ENCODE measurements at regions not wholly inside any gene's neighbourhood (a gene's known extent, or its start where the extent isn't known, plus 50 kb on each side); places are given as distances from the start of the nearest gene placed in this dataset.

DNA sequence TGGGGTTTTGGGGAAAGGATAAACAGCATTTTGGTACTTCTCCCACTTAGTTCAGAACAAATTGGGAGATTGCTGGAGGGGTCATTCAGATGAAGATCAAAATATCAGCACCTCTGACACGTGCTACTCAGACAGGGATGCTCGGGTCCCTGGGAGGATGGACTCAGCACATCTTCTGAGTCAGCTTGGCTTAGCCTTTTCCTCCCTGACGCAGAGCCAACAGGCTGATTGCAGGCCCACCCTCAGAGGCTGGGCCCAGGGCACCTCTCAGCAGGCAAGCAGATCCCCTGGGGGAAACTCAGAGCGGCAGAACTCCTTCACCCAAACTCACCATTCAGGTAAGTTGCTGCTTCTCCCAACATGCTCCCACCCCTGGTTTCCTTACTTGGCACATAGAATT is 304.9 kb downstream of the TLE3 start:
- no peak for TF ChIP-seq CTCF (IDR thresholded peaks at IDR 0.05; ENCODE audit: low read depth, low read length)
- Histone ChIP-seq H3K27me3 (ENCODE audit: insufficient read depth, low read depth, severe bottlenecking) (no peaks in the 10 kb centered on the region), H3K36me3 (no peaks in the 10 kb centered on the region), H3K4me3 (ENCODE audit: low read depth, low read length) (no peak overlapping the region), H3K27ac (no peak overlapping the region), H3K9me3 (ENCODE audit: severe bottlenecking) (no peaks in the 10 kb centered on the region)
- DNase-seq = no peak

GRCh38 chr15:69793431-69793780 is 304.3 kb downstream of the TLE3 start:
- DNase-seq = no peak
- H3K27ac ChIP-seq = no peak overlapping the region

GRCh38 chr15:69793781-69794451 is 303.8 kb downstream of the TLE3 start:
- no peak for TF ChIP-seq CTCF (IDR thresholded peaks at IDR 0.05; ENCODE audit: low read depth, low read length)
- H3K27me3 ChIP-seq (ENCODE audit: insufficient read depth, low read depth, severe bottlenecking) = no peaks in the 10 kb centered on the region
- no peaks in the 10 kb centered on the region for H3K9me3 ChIP-seq (ENCODE audit: severe bottlenecking)
- no peak overlapping the region for H3K27ac ChIP-seq
- H3K4me3 ChIP-seq (ENCODE audit: low read depth, low read length) = no peak overlapping the region
- H3K36me3 ChIP-seq = no peaks in the 10 kb centered on the region
- no peak for DNase-seq

More at GRCh38 chr15:69793431-69793780, 304.3 kb downstream of the TLE3 start:
- H3K36me3 ChIP-seq = no peaks in the 10 kb centered on the region
- no peaks in the 10 kb centered on the region for H3K9me3 ChIP-seq (ENCODE audit: severe bottlenecking)
- H3K27me3 ChIP-seq (ENCODE audit: insufficient read depth, low read depth, severe bottlenecking) = no peaks in the 10 kb centered on the region
- TF ChIP-seq CTCF (IDR thresholded peaks at IDR 0.05; ENCODE audit: low read depth, low read length) = no peak
- no peak overlapping the region for H3K4me3 ChIP-seq (ENCODE audit: low read depth, low read length)

DNA sequence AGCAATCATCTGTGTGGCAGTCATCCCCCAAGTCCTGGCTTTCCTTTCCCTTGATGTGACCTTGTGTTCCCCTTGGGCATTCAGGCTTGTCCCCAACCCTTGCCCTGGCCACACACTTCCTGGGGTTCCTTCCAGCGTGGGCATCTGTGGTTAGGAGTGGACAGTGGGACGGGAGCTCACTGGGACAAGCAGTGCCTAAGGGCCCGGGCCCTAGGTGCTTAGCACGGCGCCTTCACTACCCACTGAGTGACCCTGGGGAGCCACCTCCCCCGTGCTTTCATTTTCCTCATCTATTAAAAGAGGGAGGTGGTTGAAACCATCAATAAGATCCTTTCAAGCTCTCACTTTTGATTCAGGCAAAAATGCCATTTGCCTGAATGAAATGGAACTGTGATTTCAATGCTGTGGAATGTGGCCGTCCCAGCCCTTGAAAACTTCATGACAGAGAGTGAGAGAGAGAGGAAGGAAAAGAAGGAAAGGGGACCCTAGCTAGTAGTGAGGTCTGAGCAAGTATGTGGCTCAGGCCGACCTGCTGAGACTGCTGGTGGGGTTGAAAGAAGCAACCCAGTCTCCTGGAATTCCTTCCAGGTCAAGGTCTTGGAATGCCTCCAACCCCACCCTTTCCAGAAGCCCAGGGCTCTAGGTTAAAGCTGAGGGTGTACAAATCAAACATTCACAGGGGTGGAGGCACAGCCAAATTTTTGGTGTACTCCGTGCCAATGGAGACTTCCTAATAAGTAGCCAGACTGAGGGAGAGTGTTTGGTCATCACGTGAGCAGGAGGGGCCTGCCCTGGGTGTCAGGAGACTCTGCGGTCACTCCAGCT is 302.9 kb downstream of the TLE3 start:
- no peak for DNase-seq
- Histone ChIP-seq H3K36me3 (no peaks in the 10 kb centered on the region), H3K4me3 (ENCODE audit: low read depth, low read length) (no peak overlapping the region), H3K27me3 (ENCODE audit: insufficient read depth, low read depth, severe bottlenecking) (no peaks in the 10 kb centered on the region), H3K9me3 (ENCODE audit: severe bottlenecking) (no peaks in the 10 kb centered on the region), H3K27ac (no peak overlapping the region)
- no peak for TF ChIP-seq CTCF (IDR thresholded peaks at IDR 0.05; ENCODE audit: low read depth, low read length)

GRCh38 chr15:69795601-69796000 is 302.1 kb downstream of the TLE3 start:
- H3K27me3 ChIP-seq (ENCODE audit: insufficient read depth, low read depth, severe bottlenecking) = no peaks in the 10 kb centered on the region
- H3K36me3 ChIP-seq = no peaks in the 10 kb centered on the region
- H3K9me3 ChIP-seq (ENCODE audit: severe bottlenecking) = no peaks in the 10 kb centered on the region
- no peak overlapping the region for H3K27ac ChIP-seq
- no peak for DNase-seq
- no peak overlapping the region for H3K4me3 ChIP-seq (ENCODE audit: low read depth, low read length)
- TF ChIP-seq CTCF (IDR thresholded peaks at IDR 0.05; ENCODE audit: low read depth, low read length) = no peak

Data from WERI-Rb-1 (cell line).